ENCODE measurements at regions not wholly inside any gene's neighbourhood (a gene's known extent, or its start where the extent isn't known, plus 50 kb on each side); places are given as distances from the start of the nearest gene placed in this dataset.
"Not testable (repeated sequence)": the region's sequence is repeated elsewhere in the genome, so short reads cannot be mapped to it uniquely, and the experiment has no call there.

- Mint-ChIP-seq H3K27me3 (ENCODE audit: low read depth) (no peaks in the 10 kb centered on the region), H3K27ac (no peak overlapping the region), H3K4me1 (ENCODE audit: low read depth) (no peaks in the 10 kb centered on the region), H3K9me3 (peaks cover 21% of the 10 kb centered on the region), H3K4me3 (no peak overlapping the region), H3K36me3 (ENCODE audit: low read depth) (no peaks in the 10 kb centered on the region)
Observed at GRCh38 chr7:52362521-52362920, 672.9 kb upstream of the POM121L12 start.

GRCh38 chr7:52360541-52360940 is 674.9 kb upstream of the POM121L12 start:
- Mint-ChIP-seq H3K27me3 (ENCODE audit: low read depth) (no peaks in the 10 kb centered on the region), H3K4me1 (ENCODE audit: low read depth) (no peaks in the 10 kb centered on the region), H3K4me3 (no peak overlapping the region), H3K27ac (no peak overlapping the region), H3K9me3 (peaks cover 32% of the 10 kb centered on the region), H3K36me3 (ENCODE audit: low read depth) (no peaks in the 10 kb centered on the region)

GRCh38 chr7:52355053-52355452 is 680.4 kb upstream of the POM121L12 start:
- Mint-ChIP-seq H3K9me3 (peaks cover 22% of the 10 kb centered on the region), H3K4me3 (no peak overlapping the region), H3K36me3 (ENCODE audit: low read depth) (no peaks in the 10 kb centered on the region), H3K27me3 (ENCODE audit: low read depth) (no peaks in the 10 kb centered on the region), H3K27ac (no peak overlapping the region), H3K4me1 (ENCODE audit: low read depth) (no peaks in the 10 kb centered on the region)

GRCh38 chr7:52352013-52352981 is 683.1 kb upstream of the POM121L12 start:
- Mint-ChIP-seq H3K4me3 (no peak overlapping the region), H3K27ac (no peak overlapping the region), H3K4me1 (ENCODE audit: low read depth) (no peaks in the 10 kb centered on the region), H3K36me3 (ENCODE audit: low read depth) (no peaks in the 10 kb centered on the region), H3K27me3 (ENCODE audit: low read depth) (no peaks in the 10 kb centered on the region), H3K9me3 (peaks cover 19% of the 10 kb centered on the region)

GRCh38 chr7:52344015-52344414 is 691.4 kb upstream of the POM121L12 start:
- Mint-ChIP-seq H3K27me3 (ENCODE audit: low read depth) (no peaks in the 10 kb centered on the region), H3K4me3 (no peak overlapping the region), H3K4me1 (ENCODE audit: low read depth) (no peaks in the 10 kb centered on the region), H3K9me3 (peaks cover 30% of the 10 kb centered on the region), H3K36me3 (ENCODE audit: low read depth) (no peaks in the 10 kb centered on the region), H3K27ac (no peak overlapping the region)

- no peak overlapping the region for H3K27ac Mint-ChIP-seq
- H3K4me1 Mint-ChIP-seq (ENCODE audit: low read depth), result no peaks in the 10 kb centered on the region
- peaks cover 22% of the 10 kb centered on the region for H3K9me3 Mint-ChIP-seq
- H3K4me3 Mint-ChIP-seq, result no peak overlapping the region
- no peaks in the 10 kb centered on the region for H3K27me3 Mint-ChIP-seq (ENCODE audit: low read depth)
- H3K36me3 Mint-ChIP-seq (ENCODE audit: low read depth), result no peaks in the 10 kb centered on the region
Observed at GRCh38 chr7:52340067-52340466, 695.4 kb upstream of the POM121L12 start.

- H3K27ac Mint-ChIP-seq, result peak overlapping the region; percentile 36
- H3K27me3 Mint-ChIP-seq (ENCODE audit: low read depth); H3K4me1 Mint-ChIP-seq (ENCODE audit: low read depth); H3K4me3 Mint-ChIP-seq; H3K36me3 Mint-ChIP-seq (ENCODE audit: low read depth): not testable (repeated sequence)
- peaks cover 26% of the 10 kb centered on the region for H3K9me3 Mint-ChIP-seq
Observed at GRCh38 chr7:52328328-52328727, 707.1 kb upstream of the POM121L12 start.

GRCh38 chr7:52325237-52325636 is 710.2 kb upstream of the POM121L12 start:
- H3K27ac Mint-ChIP-seq, result no peak overlapping the region
- H3K9me3 Mint-ChIP-seq, result peaks cover 26% of the 10 kb centered on the region
- no peak overlapping the region for H3K4me3 Mint-ChIP-seq

GRCh38 chr7:52323202-52323746 is 712.2 kb upstream of the POM121L12 start:
- Mint-ChIP-seq H3K4me3 (no peak overlapping the region), H3K27ac (no peak overlapping the region), H3K36me3 (ENCODE audit: low read depth) (peaks cover 4% of the 10 kb centered on the region), H3K4me1 (ENCODE audit: low read depth) (no peaks in the 10 kb centered on the region), H3K27me3 (ENCODE audit: low read depth) (no peaks in the 10 kb centered on the region), H3K9me3 (peaks cover 21% of the 10 kb centered on the region)

More at GRCh38 chr7:52325237-52325636, 710.2 kb upstream of the POM121L12 start:
- no peaks in the 10 kb centered on the region for H3K27me3 Mint-ChIP-seq (ENCODE audit: low read depth)
- H3K4me1 Mint-ChIP-seq (ENCODE audit: low read depth), result peaks cover 4% of the 10 kb centered on the region
- H3K36me3 Mint-ChIP-seq (ENCODE audit: low read depth), result peaks cover 7% of the 10 kb centered on the region

GRCh38 chr7:52320610-52321009 is 714.8 kb upstream of the POM121L12 start:
- no peaks in the 10 kb centered on the region for H3K27me3 Mint-ChIP-seq (ENCODE audit: low read depth)
- H3K36me3 Mint-ChIP-seq (ENCODE audit: low read depth), result peaks cover 1% of the 10 kb centered on the region
- peaks cover 24% of the 10 kb centered on the region for H3K9me3 Mint-ChIP-seq
- no peaks in the 10 kb centered on the region for H3K4me1 Mint-ChIP-seq (ENCODE audit: low read depth)
- H3K4me3 Mint-ChIP-seq, result no peak overlapping the region
- no peak overlapping the region for H3K27ac Mint-ChIP-seq

- no peaks in the 10 kb centered on the region for H3K4me1 Mint-ChIP-seq (ENCODE audit: low read depth)
- no peaks in the 10 kb centered on the region for H3K27me3 Mint-ChIP-seq (ENCODE audit: low read depth)
- H3K9me3 Mint-ChIP-seq, result peaks cover 21% of the 10 kb centered on the region
- H3K4me3 Mint-ChIP-seq, result no peak overlapping the region
- H3K27ac Mint-ChIP-seq, result no peak overlapping the region
- H3K36me3 Mint-ChIP-seq (ENCODE audit: low read depth), result no peaks in the 10 kb centered on the region
Observed at GRCh38 chr7:52317921-52318320, 717.5 kb upstream of the POM121L12 start.

GRCh38 chr7:52311886-52312285 is 723.5 kb upstream of the POM121L12 start:
- Mint-ChIP-seq H3K36me3 (ENCODE audit: low read depth) (no peaks in the 10 kb centered on the region), H3K27ac (no peak overlapping the region), H3K4me1 (ENCODE audit: low read depth) (no peaks in the 10 kb centered on the region)

GRCh38 chr7:52309631-52310030 is 725.8 kb upstream of the POM121L12 start:
- H3K4me1 Mint-ChIP-seq (ENCODE audit: low read depth), result no peaks in the 10 kb centered on the region
- H3K27ac Mint-ChIP-seq, result no peak overlapping the region
- peaks cover 8% of the 10 kb centered on the region for H3K9me3 Mint-ChIP-seq
- H3K27me3 Mint-ChIP-seq (ENCODE audit: low read depth), result no peaks in the 10 kb centered on the region
- H3K4me3 Mint-ChIP-seq, result no peak overlapping the region
- H3K36me3 Mint-ChIP-seq (ENCODE audit: low read depth), result no peaks in the 10 kb centered on the region

More at GRCh38 chr7:52311886-52312285, 723.5 kb upstream of the POM121L12 start:
- no peaks in the 10 kb centered on the region for H3K27me3 Mint-ChIP-seq (ENCODE audit: low read depth)
- H3K4me3 Mint-ChIP-seq, result no peak overlapping the region
- H3K9me3 Mint-ChIP-seq, result peaks cover 15% of the 10 kb centered on the region

GRCh38 chr7:52302765-52303520 is 732.5 kb upstream of the POM121L12 start:
- H3K27me3 Mint-ChIP-seq (ENCODE audit: low read depth), result no peaks in the 10 kb centered on the region
- no peak overlapping the region for H3K27ac Mint-ChIP-seq
- no peak overlapping the region for H3K4me3 Mint-ChIP-seq
- peaks cover 7% of the 10 kb centered on the region for H3K4me1 Mint-ChIP-seq (ENCODE audit: low read depth)
- peaks cover 18% of the 10 kb centered on the region for H3K9me3 Mint-ChIP-seq
- no peaks in the 10 kb centered on the region for H3K36me3 Mint-ChIP-seq (ENCODE audit: low read depth)

Measured in T-helper 1 cell treated with Interleukin-12 subunit alpha and Interleukin-12 subunit beta and Interleukin-4 antibody, amounts not matched to agents 30 μg/mL and 1 μg/mL, for 36 hours (primary cell).